Colonic mucosa (tissue), 4 donors: ENCODE measurements at regions not wholly inside any gene's neighbourhood (a gene's known extent, or its start where the extent isn't known, plus 50 kb on each side); places are given as distances from the start of the nearest gene placed in this dataset.

Experiments
- DNase-seq: peaks from one replicate; pipeline ENCODE4 v3.0.0-alpha.2; 2020
- H3K27ac ChIP-seq: fragments of 200-600 bp; one replicate; pipeline ENCODE4 v1.8.0; 2021
- H3K27me3 ChIP-seq: fragments of 200-600 bp; one replicate; pipeline ENCODE4 v1.8.0; 2021
- H3K36me3 ChIP-seq: fragments of 200-600 bp; one replicate; pipeline ENCODE4 v1.8.0; 2021
- H3K4me1 ChIP-seq: fragments of 200-600 bp; one replicate; pipeline ENCODE4 v1.8.0; 2021; ENCODE audit warnings: mild to moderate bottlenecking
- H3K4me3 ChIP-seq: fragments of 200-600 bp; one replicate; pipeline ENCODE4 v1.8.0; 2021
- H3K9ac ChIP-seq, 2 donors: one replicate each; pipeline ENCODE4 v1.7.0; 2013; ENCODE audit warnings: control low read depth in 2 of 2, low read depth in 2 of 2, low read length in 2 of 2
- H3K9me3 ChIP-seq: fragments of 200-600 bp; one replicate; pipeline ENCODE4 v1.8.0; 2021
- intact Hi-C: fragments of 100-400 bp; cut with DNase I; formaldehyde crosslinking; loops from one replicate; pipeline ENCODE4 v1.14.1; 2022
- TF ChIP-seq, protein P1 (sequence below): fragments of 200-600 bp; IDR thresholded peaks from one replicate; pipeline ENCODE4 v1.8.0; 2022; ENCODE audit warnings: antibody characterized with exemption, mild to moderate bottlenecking
- donor health status: healthy.
- donor health status: DM: no; HTN: no; CAD: no.
- donor health status: DM: no; HTN: no; CAD: no.

DNA sequence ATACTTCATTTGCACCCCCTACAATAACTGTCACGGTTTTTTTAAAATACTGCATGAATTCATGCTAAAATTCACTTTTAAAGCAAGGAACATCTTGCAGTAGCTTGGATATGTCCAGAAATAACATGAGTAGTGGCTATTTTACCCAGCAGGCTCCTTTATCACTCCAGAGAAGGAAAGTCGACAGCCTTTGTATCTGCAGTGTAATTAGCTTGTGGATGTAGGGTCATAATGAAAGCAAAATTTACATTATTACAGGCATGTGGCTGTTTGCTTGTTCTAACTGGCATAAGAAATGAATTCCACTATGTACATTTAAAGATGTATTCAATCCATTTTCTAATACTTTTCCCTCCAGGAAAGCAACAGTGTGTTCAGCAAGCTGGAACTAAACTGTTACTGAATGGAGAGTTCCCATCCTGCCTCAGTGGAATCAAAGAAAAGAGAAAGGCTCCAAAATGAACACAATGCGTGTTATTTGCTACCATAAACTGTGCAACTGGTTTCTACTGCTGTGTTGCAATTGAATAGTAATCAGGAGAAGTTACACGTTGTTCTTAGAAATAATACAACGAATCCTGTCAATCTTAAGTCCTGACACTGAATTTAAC lies 321.2 kb upstream of the VRK2 start:
- H3K9me3 ChIP-seq = no peaks in the 10 kb centered on the region
- H3K27me3 ChIP-seq = no peaks in the 10 kb centered on the region
- no peak overlapping the region for H3K9ac ChIP-seq
- TF ChIP-seq, protein P1, sequence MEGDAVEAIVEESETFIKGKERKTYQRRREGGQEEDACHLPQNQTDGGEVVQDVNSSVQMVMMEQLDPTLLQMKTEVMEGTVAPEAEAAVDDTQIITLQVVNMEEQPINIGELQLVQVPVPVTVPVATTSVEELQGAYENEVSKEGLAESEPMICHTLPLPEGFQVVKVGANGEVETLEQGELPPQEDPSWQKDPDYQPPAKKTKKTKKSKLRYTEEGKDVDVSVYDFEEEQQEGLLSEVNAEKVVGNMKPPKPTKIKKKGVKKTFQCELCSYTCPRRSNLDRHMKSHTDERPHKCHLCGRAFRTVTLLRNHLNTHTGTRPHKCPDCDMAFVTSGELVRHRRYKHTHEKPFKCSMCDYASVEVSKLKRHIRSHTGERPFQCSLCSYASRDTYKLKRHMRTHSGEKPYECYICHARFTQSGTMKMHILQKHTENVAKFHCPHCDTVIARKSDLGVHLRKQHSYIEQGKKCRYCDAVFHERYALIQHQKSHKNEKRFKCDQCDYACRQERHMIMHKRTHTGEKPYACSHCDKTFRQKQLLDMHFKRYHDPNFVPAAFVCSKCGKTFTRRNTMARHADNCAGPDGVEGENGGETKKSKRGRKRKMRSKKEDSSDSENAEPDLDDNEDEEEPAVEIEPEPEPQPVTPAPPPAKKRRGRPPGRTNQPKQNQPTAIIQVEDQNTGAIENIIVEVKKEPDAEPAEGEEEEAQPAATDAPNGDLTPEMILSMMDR = no peak
- DNase-seq = no peak
- no peaks in the 10 kb centered on the region for H3K36me3 ChIP-seq
- no peak overlapping the region for H3K27ac ChIP-seq
- H3K4me3 ChIP-seq = no peak overlapping the region
- H3K4me1 ChIP-seq = no peaks in the 10 kb centered on the region
- intact Hi-C loops = no loop called here

DNA sequence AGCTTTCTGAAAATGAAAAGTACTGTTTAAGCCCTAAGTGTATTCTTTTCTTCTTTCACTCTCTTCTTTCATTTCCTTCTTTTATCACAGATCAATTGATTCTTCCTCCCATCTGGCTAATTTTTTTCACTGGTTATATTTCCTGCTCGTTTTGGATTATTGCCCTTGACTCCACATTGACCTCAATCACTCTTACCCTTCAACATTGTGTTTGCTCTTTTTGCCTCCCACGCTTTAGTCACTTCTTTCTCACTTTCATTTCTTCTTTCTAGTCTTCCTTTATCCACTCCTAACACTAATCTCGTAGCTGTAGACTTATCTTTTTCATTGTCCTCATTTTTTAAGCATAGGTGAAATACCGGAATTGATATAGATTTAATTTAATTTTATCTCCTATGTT lies 320.3 kb upstream of the VRK2 start:
- TF ChIP-seq, protein P1 = no peak
- H3K4me3 ChIP-seq = no peak overlapping the region
- H3K36me3 ChIP-seq = no peaks in the 10 kb centered on the region
- H3K9me3 ChIP-seq = no peaks in the 10 kb centered on the region
- H3K4me1 ChIP-seq = no peaks in the 10 kb centered on the region
- H3K27me3 ChIP-seq = no peaks in the 10 kb centered on the region
- intact Hi-C loops = no loop called here
- H3K9ac ChIP-seq = no peak overlapping the region
- H3K27ac ChIP-seq = no peak overlapping the region
- no peak for DNase-seq

DNA sequence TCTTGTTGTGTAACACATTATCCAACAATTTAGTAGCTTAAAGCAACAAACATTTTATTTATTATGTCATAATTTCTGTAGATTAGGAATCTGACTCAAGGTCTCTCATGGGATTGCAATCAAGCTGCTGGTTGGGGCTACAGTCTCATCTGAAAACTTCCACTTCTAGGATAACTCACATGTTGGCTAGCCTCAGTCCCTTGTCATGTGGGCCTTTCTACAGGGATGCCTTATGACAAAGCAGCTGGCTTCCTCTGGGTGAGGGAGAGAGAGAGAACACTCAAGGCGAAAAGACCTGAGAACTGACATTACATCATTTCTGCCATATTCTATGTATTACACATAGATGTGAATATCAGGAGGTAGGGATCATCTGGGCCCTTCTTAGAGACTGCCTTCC lies 317.9 kb upstream of the VRK2 start:
- H3K9me3 ChIP-seq = no peaks in the 10 kb centered on the region
- no peak overlapping the region for H3K4me3 ChIP-seq
- H3K27ac ChIP-seq = no peak overlapping the region
- H3K36me3 ChIP-seq = no peaks in the 10 kb centered on the region
- TF ChIP-seq, protein P1 = no peak
- no peak for DNase-seq
- intact Hi-C loops = no loop called here
- H3K27me3 ChIP-seq = no peaks in the 10 kb centered on the region
- no peak overlapping the region for H3K9ac ChIP-seq
- no peaks in the 10 kb centered on the region for H3K4me1 ChIP-seq

DNA sequence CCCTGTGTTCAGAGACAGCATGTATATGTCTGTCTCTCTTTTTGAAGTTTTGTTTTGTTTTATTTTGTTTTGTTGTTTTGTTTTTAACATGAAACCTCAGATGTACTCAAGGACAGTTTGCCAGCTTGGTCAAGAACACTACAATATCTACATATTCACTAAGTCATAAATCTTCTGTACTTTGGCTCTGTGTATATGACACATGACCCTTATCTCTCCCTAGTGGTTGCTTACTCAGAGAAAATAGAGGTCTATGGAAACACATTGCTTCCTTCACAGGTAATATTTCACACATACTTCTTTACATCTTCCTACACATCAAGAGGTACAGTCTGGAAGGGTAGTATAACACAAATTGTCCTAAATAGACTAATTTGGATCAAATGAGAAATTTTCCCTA lies 312.6 kb upstream of the VRK2 start:
- no peak for DNase-seq
- intact Hi-C loops = no loop called here
- TF ChIP-seq, protein P1 = no peak
- Histone ChIP-seq H3K9ac (no peak overlapping the region), H3K4me1 (no peaks in the 10 kb centered on the region), H3K27ac (no peak overlapping the region), H3K4me3 (no peak overlapping the region), H3K9me3 (no peaks in the 10 kb centered on the region), H3K27me3 (no peaks in the 10 kb centered on the region), H3K36me3 (no peaks in the 10 kb centered on the region)

DNA sequence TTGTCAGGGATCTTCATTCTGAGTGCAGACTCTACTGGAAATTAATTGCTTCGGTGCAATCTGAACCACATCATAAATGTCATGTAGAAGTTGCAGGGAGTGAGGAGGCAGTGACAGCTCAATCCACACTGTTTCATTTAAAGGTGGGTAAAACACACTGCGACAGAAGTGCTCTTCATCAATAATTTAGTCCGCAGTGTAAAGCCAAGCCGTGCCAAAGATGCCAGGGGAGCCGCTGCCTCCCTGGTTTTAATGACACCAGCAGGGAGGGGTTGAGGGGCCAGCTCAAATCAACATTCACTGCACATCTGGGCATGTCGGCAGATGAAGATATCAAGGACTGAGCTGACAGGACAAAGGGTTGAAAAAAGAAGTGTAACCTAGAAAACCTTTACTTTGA lies 305.7 kb upstream of the VRK2 start:
- no peak for DNase-seq
- H3K36me3 ChIP-seq = no peaks in the 10 kb centered on the region
- TF ChIP-seq, protein P1 = no peak
- no peaks in the 10 kb centered on the region for H3K9me3 ChIP-seq
- H3K4me1 ChIP-seq = no peaks in the 10 kb centered on the region
- no peaks in the 10 kb centered on the region for H3K27me3 ChIP-seq
- no peak overlapping the region for H3K9ac ChIP-seq
- H3K27ac ChIP-seq = no peak overlapping the region
- no peak overlapping the region for H3K4me3 ChIP-seq
- intact Hi-C loops = no loop called here
